GM23338 (cell line): ENCODE measurements at regions not wholly inside any gene's neighbourhood (a gene's known extent, or its start where the extent isn't known, plus 50 kb on each side); places are given as distances from the start of the nearest gene placed in this dataset.

ENCODE experiments used
- ATAC-seq: fragments of 200-7000 bp; cut with Tn5 transposase; 3 replicates; pipeline ENCODE4 v1.9.1; 2020
- DNase-seq: peaks from one replicate; pipeline ENCODE4 v3.0.0-alpha.2; 2015; ENCODE audit warnings: low spot score
- H2AFZ ChIP-seq: fragments of 200-600 bp; sonication (generic); 2 replicates; pipeline ENCODE4 v1.8.0; 2016; ENCODE audit warnings: antibody characterized with exemption, mild to moderate bottlenecking, moderate library complexity
- H3F3A ChIP-seq: fragments of 200-600 bp; sonication (generic); replicated peaks from 2 replicates; pipeline ENCODE4 v1.8.0; 2017; ENCODE audit warnings: antibody characterized with exemption, mixed run types, low read depth
- H3K27ac ChIP-seq: fragments of 200-600 bp; sonication (generic); 2 replicates; pipeline ENCODE4 v1.6.1; 2016; ENCODE audit warnings: low read depth
- H3K27me3 ChIP-seq: fragments of 200-600 bp; sonication (generic); 2 replicates; pipeline ENCODE4 v1.8.0; 2016; ENCODE audit warnings: mild to moderate bottlenecking, mixed run types, moderate library complexity; ENCODE audit not compliant: insufficient read depth
- H3K36me3 ChIP-seq: fragments of 200-600 bp; sonication (generic); 2 replicates; pipeline ENCODE4 v1.8.0; 2016; ENCODE audit warnings: mild to moderate bottlenecking; ENCODE audit not compliant: insufficient read depth
- H3K4me1 ChIP-seq: fragments of 200-600 bp; sonication (generic); 2 replicates; pipeline ENCODE4 v1.8.0; 2016; ENCODE audit warnings: mild to moderate bottlenecking, moderate library complexity; ENCODE audit not compliant: insufficient read depth
- H3K4me2 ChIP-seq: fragments of 200-600 bp; sonication (generic); 2 replicates; pipeline ENCODE4 v1.7.1; 2017; ENCODE audit warnings: mixed run types
- H3K4me3 ChIP-seq: fragments of 200-600 bp; sonication (generic); 2 replicates; pipeline ENCODE4 v1.6.1; 2016; ENCODE audit warnings: mixed run types
- H3K79me2 ChIP-seq: fragments of 200-600 bp; sonication (generic); replicated peaks from 2 replicates; pipeline ENCODE4 v1.8.0; 2017; ENCODE audit warnings: mild to moderate bottlenecking; ENCODE audit not compliant: insufficient read depth
- H3K9me2 ChIP-seq: fragments of 200-600 bp; sonication (generic); 2 replicates; pipeline ENCODE4 v1.8.0; 2017; ENCODE audit not compliant: insufficient read depth
- H4K20me1 ChIP-seq: fragments of 200-600 bp; sonication (generic); replicated peaks from 2 replicates; pipeline ENCODE4 v1.8.0; 2017; ENCODE audit warnings: mild to moderate bottlenecking; ENCODE audit not compliant: insufficient read depth
- H3K27ac Mint-ChIP-seq: 2 replicates; pipeline ENCODE4 v1.8.0; 2020; ENCODE audit warnings: inconsistent platforms, mild to moderate bottlenecking, moderate library complexity, mixed read lengths
- H3K27me3 Mint-ChIP-seq: 3 replicates; pipeline ENCODE4 v1.8.0; 2022; ENCODE audit warnings: low read depth, mild to moderate bottlenecking, moderate library complexity, mixed read lengths, inconsistent platforms; ENCODE audit not compliant: insufficient read depth, poor library complexity
- H3K36me3 Mint-ChIP-seq: 3 replicates; pipeline ENCODE4 v1.8.0; 2021; ENCODE audit warnings: low read depth, mild to moderate bottlenecking, inconsistent platforms, moderate library complexity, mixed read lengths
- H3K4me1 Mint-ChIP-seq: 3 replicates; pipeline ENCODE4 v1.8.0; 2020; ENCODE audit warnings: mild to moderate bottlenecking, inconsistent platforms, mixed read lengths
- H3K4me3 Mint-ChIP-seq: 3 replicates; pipeline ENCODE4 v1.8.0; 2021; ENCODE audit warnings: moderate library complexity, mild to moderate bottlenecking, inconsistent platforms, mixed read lengths
- H3K9me3 Mint-ChIP-seq: 3 replicates; pipeline ENCODE4 v1.8.0; 2020; ENCODE audit warnings: moderate library complexity, mild to moderate bottlenecking, inconsistent platforms, mixed read lengths
- CREB1 ChIP-seq: fragments of 250-450 bp; sonication (Bioruptor Pico); IDR thresholded peaks from 2 replicates; pipeline ENCODE4 v1.5.0; 2020; ENCODE audit warnings: low read depth, mild to moderate bottlenecking, moderate library complexity
- CTCF ChIP-seq, 2 experiments: fragments of 200-600 bp in 1 of 2; sonication (generic) in 1 of 2; conservative IDR thresholded peaks; 2 replicates each; pipeline versions ENCODE4 v1.5.1 to v1.6.1; 2016 to 2017; ENCODE audit warnings: antibody characterized with exemption in 2 of 2, low read depth in 2 of 2, mild to moderate bottlenecking in 2 of 2, moderate library complexity in 1 of 2
- ETS1 ChIP-seq: IDR thresholded peaks from 2 replicates; pipeline ENCODE4 v1.6.1; 2016; ENCODE audit warnings: antibody characterized with exemption
- EZH2 ChIP-seq: fragments of 200-600 bp; sonication (generic); IDR thresholded peaks from one replicate; pipeline ENCODE4 v1.8.0; 2017; ENCODE audit warnings: antibody characterized with exemption, mild to moderate bottlenecking, low read depth; ENCODE audit not compliant: unreplicated experiment
- EZH2phosphoT487 ChIP-seq: fragments of 200-600 bp; sonication (generic); IDR thresholded peaks from one replicate; pipeline ENCODE4 v1.8.1; 2018; ENCODE audit warnings: antibody characterized with exemption; ENCODE audit not compliant: unreplicated experiment
- JUNB ChIP-seq: IDR thresholded peaks from one replicate; pipeline ENCODE4 v1.6.1; 2016; ENCODE audit warnings: antibody characterized with exemption; ENCODE audit not compliant: unreplicated experiment
- NANOG ChIP-seq: IDR thresholded peaks from 2 replicates; pipeline ENCODE4 v1.6.1; 2016; ENCODE audit warnings: antibody characterized with exemption, borderline replicate concordance
- POLR2AphosphoS5 ChIP-seq: IDR thresholded peaks from 2 replicates; pipeline ENCODE4 v1.6.1; 2016; ENCODE audit warnings: antibody characterized with exemption, low read depth
- STAT1 ChIP-seq: IDR thresholded peaks from one replicate; pipeline ENCODE4 v1.6.1; 2016; ENCODE audit warnings: antibody characterized with exemption; ENCODE audit not compliant: unreplicated experiment
- ZNF331 ChIP-seq: fragments of 250-450 bp; sonication (Bioruptor Pico); IDR thresholded peaks from 2 replicates; pipeline ENCODE4 v1.5.0; 2020; ENCODE audit warnings: low read depth, mild to moderate bottlenecking, moderate library complexity
- ZNF462 ChIP-seq: fragments of 250-450 bp; sonication (Bioruptor Pico); IDR thresholded peaks from 2 replicates; pipeline ENCODE4 v1.5.0; 2020; ENCODE audit warnings: mild to moderate bottlenecking, moderate library complexity

- TF ChIP-seq CTCF (conservative IDR thresholded peaks at IDR 0.05; ENCODE audit: low read depth in 2 of 2) = no peak
- no peak for TF ChIP-seq EZH2phosphoT487
- no peak for TF ChIP-seq ETS1
Measured at GRCh38 chr11:106212081-106212480, 134.6 kb downstream of the AASDHPPT start (continued).

GRCh38 chr11:106216281-106216680, 138.8 kb downstream of the AASDHPPT start:
- Histone ChIP-seq H3K27ac (no peak overlapping the region), H3K4me3 (no peak overlapping the region), H4K20me1 (no peaks in the 10 kb centered on the region), H3K36me3 (no peaks in the 10 kb centered on the region), H3K4me2 (no peak overlapping the region), H3K9me2 (peaks cover 2% of the 10 kb centered on the region; the same call in 1 of the 2 replicates), H3F3A (no peaks in the 10 kb centered on the region), H3K79me2 (no peaks in the 10 kb centered on the region), H2AFZ (no peak overlapping the region), H3K27me3 (no peaks in the 10 kb centered on the region), H3K4me1 (no peaks in the 10 kb centered on the region)
- no peaks in the 10 kb centered on the region for H3K27me3 Mint-ChIP-seq
- no peak for DNase-seq
- ATAC-seq = no peak
- no peaks in the 10 kb centered on the region for H3K36me3 Mint-ChIP-seq
- H3K4me3 Mint-ChIP-seq = no peak overlapping the region
- peaks cover 10% of the 10 kb centered on the region; the same call in 2 of the 3 replicates for H3K9me3 Mint-ChIP-seq
- no peak overlapping the region for H3K27ac Mint-ChIP-seq
- H3K4me1 Mint-ChIP-seq = no peaks in the 10 kb centered on the region
- TF ChIP-seq CTCF (conservative IDR thresholded peaks at IDR 0.05; ENCODE audit: low read depth in 2 of 2) (no peak), ZNF462 (CRISPR knock-in tag) (no peak), CREB1 (CRISPR knock-in tag) (no peak), POLR2AphosphoS5 (no peak), NANOG (no peak), EZH2phosphoT487 (no peak), ETS1 (no peak), EZH2 (no peak), ZNF331 (no peak), JUNB (no peak), STAT1 (no peak)
